Right lobe of liver (tissue), 6 donors: ENCODE measurements at regions not wholly inside any gene's neighbourhood (a gene's known extent, or its start where the extent isn't known, plus 50 kb on each side); places are given as distances from the start of the nearest gene placed in this dataset.

ENCODE experiments used
- ATAC-seq, 4 donors: fragments of 200-7000 bp; cut with Tn5 transposase; one replicate each; pipeline ENCODE4 v1.9.1; 2020; ENCODE audit warnings: mild to moderate bottlenecking in 4 of 4, moderate library complexity in 4 of 4
- DNase-seq, 3 donors: peaks; one replicate each; pipeline ENCODE4 v3.0.0-alpha.2; 2020
- H3K27ac ChIP-seq, 3 donors: fragments of 200-600 bp; one replicate each; pipeline ENCODE4 v1.8.0; 2022
- H3K27me3 ChIP-seq, 2 donors: fragments of 200-600 bp; one replicate each; pipeline ENCODE4 v1.8.0; 2022
- H3K36me3 ChIP-seq, 4 donors: fragments of 200-600 bp; sonication (generic) in 1 of 4; one replicate each; pipeline versions ENCODE4 v1.5.1 to v1.8.0; 2017 to 2022; ENCODE audit warnings: control low read depth in 1 of 4
- H3K4me1 ChIP-seq, 4 donors: fragments of 200-600 bp; sonication (generic) in 1 of 4; one replicate each; pipeline versions ENCODE4 v1.5.1 to v1.8.0; 2017 to 2022; ENCODE audit warnings: control low read depth in 1 of 4
- H3K4me3 ChIP-seq, 3 donors: fragments of 200-600 bp; one replicate each; pipeline ENCODE4 v1.8.0; 2022
- H3K9me3 ChIP-seq, 4 donors: fragments of 200-600 bp; sonication (generic) in 1 of 4; one replicate each; pipeline versions ENCODE4 v1.5.1 to v1.8.0; 2017 to 2022; ENCODE audit warnings: control low read depth in 1 of 4
- CTCF ChIP-seq, 4 donors: fragments of 200-600 bp in 3 of 4; fragments of 450-650 bp in 1 of 4; IDR thresholded peaks; one replicate each; pipeline versions ENCODE4 v1.5.1 to v1.8.0; 2016 to 2022; ENCODE audit warnings: antibody characterized with exemption in 4 of 4, mild to moderate bottlenecking in 2 of 4
- POLR2A ChIP-seq: fragments of 450-650 bp; IDR thresholded peaks from one replicate; pipeline ENCODE4 v1.6.1; 2017; ENCODE audit warnings: antibody characterized with exemption, mild to moderate bottlenecking
- WGBS: methylation state at CpG from one replicate; pipeline ENCODE4 v1.1.6; 2018; ENCODE audit warnings: low coverage, low lambda C conversion rate; ENCODE audit not compliant: insufficient coverage; ENCODE audit errors: missing lambda C conversion rate; 5-methylcytosine and 5-hydroxymethylcytosine counted together
- intact Hi-C, 2 donors: fragments of 100-400 bp; cut with DNase I; formaldehyde crosslinking; loops; one replicate each; pipeline versions ENCODE4 v1.11.2 to v1.14.1; 2022
- donor health status: DM: no; HTN: yes; CAD: no.
- donor health status: DM: no; HTN: no; CAD: no.
- donor health status: DM: no; HTN: no; CAD: no.
- donor health status: DM: no; HTN: yes; CAD: no.
- donor health status: DM: no; HTN: yes; CAD: no.

GRCh38 chr4:145348291-145348690 lies 133.4 kb upstream of the SMAD1 start:
- Histone ChIP-seq H3K27me3 (no peaks in the 10 kb centered on the region), H3K36me3 (no peaks in the 10 kb centered on the region), H3K27ac (no peak overlapping the region), H3K4me3 (no peak overlapping the region), H3K4me1 (peaks cover 0 to 9% (median 0%) of the 10 kb centered on the region in 4 donors), H3K9me3 (no peaks in the 10 kb centered on the region)
- WGBS = 76% methylated on average over 4 of the region's 4 CpGs
- intact Hi-C loops = no loop called here
- DNase-seq = no peak
- no peak for ATAC-seq
- TF ChIP-seq CTCF (IDR thresholded peaks at IDR 0.05) = no peak
- TF ChIP-seq POLR2A = no peak

DNA sequence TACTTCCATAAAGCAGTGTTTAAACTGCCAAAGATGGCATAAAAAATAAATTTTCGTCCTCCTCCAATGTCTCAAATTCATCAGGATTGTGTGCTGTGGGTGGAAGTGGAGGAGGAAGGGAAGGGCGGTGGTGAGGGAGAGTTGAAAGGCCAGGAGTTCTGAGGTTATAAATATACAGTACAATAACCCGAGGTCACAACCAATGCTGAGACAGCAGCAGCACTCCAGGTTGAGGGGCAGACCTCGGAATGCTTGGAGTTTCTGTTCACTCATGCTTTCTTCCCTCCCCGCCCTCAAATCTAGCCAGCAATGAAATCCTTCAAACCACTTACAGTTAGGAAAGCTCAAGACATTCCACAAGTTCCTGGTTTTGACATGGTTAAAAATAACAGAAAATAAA lies 134.0 kb upstream of the SMAD1 start:
- intact Hi-C loops = no loop called here
- TF ChIP-seq POLR2A (no peak), CTCF (IDR thresholded peaks at IDR 0.05) (no peak)
- Histone ChIP-seq H3K9me3 (no peaks in the 10 kb centered on the region), H3K27me3 (no peaks in the 10 kb centered on the region), H3K4me1 (peaks cover 0 to 5% (median 0%) of the 10 kb centered on the region in 4 donors), H3K4me3 (no peak overlapping the region), H3K36me3 (no peaks in the 10 kb centered on the region), H3K27ac (no peak overlapping the region)
- 30% methylated on average over 5 of the region's 5 CpGs for WGBS
- DNase-seq (no peak), ATAC-seq (no peak)

- intact Hi-C loops = no loop called here
- no peaks in the 10 kb centered on the region for H3K9me3 ChIP-seq
- H3K27ac ChIP-seq = no peak overlapping the region
- no peak for ATAC-seq
- WGBS = 91% methylated on average over 18 of the region's 25 CpGs
- no peaks in the 10 kb centered on the region for H3K36me3 ChIP-seq
- H3K27me3 ChIP-seq = no peaks in the 10 kb centered on the region
- no peaks in the 10 kb centered on the region for H3K4me1 ChIP-seq
- H3K4me3 ChIP-seq = no peak overlapping the region
- TF ChIP-seq CTCF (IDR thresholded peaks at IDR 0.05) (no peak), POLR2A (no peak)
- DNase-seq = no peak
Measured at GRCh38 chr4:145346081-145346480, 135.6 kb upstream of the SMAD1 start.

- H3K27ac ChIP-seq = no peak overlapping the region
- H3K27me3 ChIP-seq = no peaks in the 10 kb centered on the region
- no peak overlapping the region for H3K4me3 ChIP-seq
- intact Hi-C loops = no loop called here
- no peaks in the 10 kb centered on the region for H3K4me1 ChIP-seq
- H3K36me3 ChIP-seq = no peaks in the 10 kb centered on the region
- no peak for DNase-seq
- H3K9me3 ChIP-seq = no peaks in the 10 kb centered on the region
- no peak for TF ChIP-seq POLR2A
- no peak for ATAC-seq
Measured at GRCh38 chr4:145345401-145345800, 136.3 kb upstream of the SMAD1 start.

GRCh38 chr4:145341381-145341780 lies 140.3 kb upstream of the SMAD1 start:
- no peak for ATAC-seq
- TF ChIP-seq CTCF (IDR thresholded peaks at IDR 0.05) = no peak
- TF ChIP-seq POLR2A = no peak
- H3K4me1 ChIP-seq = no peaks in the 10 kb centered on the region
- H3K36me3 ChIP-seq = no peaks in the 10 kb centered on the region
- no peak overlapping the region for H3K4me3 ChIP-seq
- H3K27me3 ChIP-seq = no peaks in the 10 kb centered on the region
- intact Hi-C loops = no loop called here
- no peaks in the 10 kb centered on the region for H3K9me3 ChIP-seq
- 44% methylated on average over 1 of the region's 1 CpG for WGBS
- no peak overlapping the region for H3K27ac ChIP-seq
- DNase-seq = no peak
